ENCODE measurements at regions not wholly inside any gene's neighbourhood (a gene's known extent, or its start where the extent isn't known, plus 50 kb on each side); places are given as distances from the start of the nearest gene placed in this dataset.

GRCh38 chr2:128498589-128498988 lies 179.9 kb upstream of the HS6ST1 start:
- H3K27ac Mint-ChIP-seq = no peak overlapping the region
- ChIA-PET POLR2A (no interaction called here), CTCF (no interaction called here)
- DNase-seq = no peak
- H3K4me3 Mint-ChIP-seq = no peak overlapping the region
- H3K4me1 Mint-ChIP-seq = no peaks in the 10 kb centered on the region
- no peaks in the 10 kb centered on the region for H3K27me3 Mint-ChIP-seq
- no peaks in the 10 kb centered on the region for H3K36me3 Mint-ChIP-seq (ENCODE audit: low read depth)
- H3K9me3 Mint-ChIP-seq = no peaks in the 10 kb centered on the region

GRCh38 chr2:128499367-128500137 lies 180.9 kb upstream of the HS6ST1 start:
- no peaks in the 10 kb centered on the region for H3K9me3 Mint-ChIP-seq
- H3K4me1 Mint-ChIP-seq = no peaks in the 10 kb centered on the region
- DNase-seq = no peak
- no peak overlapping the region for H3K27ac Mint-ChIP-seq
- ChIA-PET CTCF (no interaction called here), POLR2A (no interaction called here)
- no peaks in the 10 kb centered on the region for H3K36me3 Mint-ChIP-seq (ENCODE audit: low read depth)
- no peak overlapping the region for H3K4me3 Mint-ChIP-seq
- no peaks in the 10 kb centered on the region for H3K27me3 Mint-ChIP-seq

- Mint-ChIP-seq H3K27ac (no peak overlapping the region), H3K36me3 (ENCODE audit: low read depth) (no peaks in the 10 kb centered on the region), H3K27me3 (no peaks in the 10 kb centered on the region), H3K4me1 (no peaks in the 10 kb centered on the region), H3K9me3 (no peaks in the 10 kb centered on the region), H3K4me3 (no peak overlapping the region)
- ChIA-PET CTCF (no interaction called here), POLR2A (no interaction called here)
- no peak for DNase-seq
Observed at GRCh38 chr2:128500138-128500800, 181.6 kb upstream of the HS6ST1 start.

DNA sequence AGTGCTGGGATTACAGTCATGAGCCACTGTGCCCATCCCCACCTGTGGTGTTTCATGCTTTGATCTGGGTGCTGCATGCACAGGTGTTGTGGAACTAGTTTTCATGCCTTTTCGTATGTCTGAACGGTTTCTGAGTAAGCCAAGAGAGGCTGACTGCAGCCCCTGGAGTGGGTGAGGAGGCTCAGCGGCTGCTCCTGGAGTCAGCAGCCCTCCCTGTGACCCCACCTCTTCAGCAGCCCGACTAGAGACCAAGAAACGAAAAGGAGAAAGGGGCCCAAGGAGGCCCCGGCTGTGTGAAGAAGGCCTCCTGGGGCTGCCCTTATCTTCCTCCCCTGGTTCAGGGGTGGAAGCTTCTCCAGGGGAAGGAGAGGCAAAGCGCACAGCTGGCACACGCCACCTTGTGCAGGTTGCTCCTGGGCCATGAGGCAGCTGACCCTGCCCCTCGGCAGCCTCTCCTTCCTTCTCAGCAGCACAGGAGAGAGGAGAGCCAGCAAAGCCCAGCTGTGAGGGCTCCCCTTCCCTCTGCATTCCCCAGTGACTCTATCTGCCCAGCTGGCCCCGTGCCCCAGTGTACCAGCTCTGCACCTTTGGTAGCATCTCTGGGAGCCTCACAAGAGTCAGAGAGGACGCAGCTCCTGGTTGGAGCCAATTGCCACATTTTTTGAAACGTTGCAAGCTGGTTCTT lies 182.5 kb upstream of the HS6ST1 start:
- POLR2A ChIA-PET = no interaction called here
- Mint-ChIP-seq H3K4me1 (no peaks in the 10 kb centered on the region), H3K4me3 (no peak overlapping the region), H3K27me3 (no peaks in the 10 kb centered on the region), H3K27ac (no peak overlapping the region), H3K36me3 (ENCODE audit: low read depth) (no peaks in the 10 kb centered on the region), H3K9me3 (no peaks in the 10 kb centered on the region)
- DNase-seq = no peak
- CTCF ChIA-PET = no interaction called here

DNA sequence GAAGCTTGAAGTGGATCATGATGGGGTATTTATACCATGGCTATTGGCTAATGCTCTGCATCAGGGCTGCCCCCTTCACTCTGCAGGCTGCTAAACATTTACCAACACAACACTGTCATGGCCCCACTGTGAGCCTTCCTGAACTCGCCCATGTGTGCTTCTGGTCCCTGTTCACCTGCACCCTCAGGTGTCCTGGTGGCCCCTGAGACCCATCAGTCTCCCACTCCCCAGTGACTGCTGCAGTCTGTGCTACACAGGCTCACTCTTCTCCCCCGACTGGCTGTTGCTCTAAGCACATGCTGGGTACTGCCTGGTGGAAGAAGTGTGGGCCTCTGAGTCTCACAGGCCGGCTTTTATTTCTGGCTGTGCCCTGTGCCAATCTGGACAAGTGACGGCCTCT lies 183.0 kb upstream of the HS6ST1 start:
- CTCF ChIA-PET = no interaction called here
- Mint-ChIP-seq H3K36me3 (ENCODE audit: low read depth) (no peaks in the 10 kb centered on the region), H3K27me3 (no peaks in the 10 kb centered on the region), H3K9me3 (no peaks in the 10 kb centered on the region), H3K4me3 (no peak overlapping the region), H3K4me1 (no peaks in the 10 kb centered on the region), H3K27ac (no peak overlapping the region)
- POLR2A ChIA-PET = no interaction called here
- DNase-seq = no peak

DNA sequence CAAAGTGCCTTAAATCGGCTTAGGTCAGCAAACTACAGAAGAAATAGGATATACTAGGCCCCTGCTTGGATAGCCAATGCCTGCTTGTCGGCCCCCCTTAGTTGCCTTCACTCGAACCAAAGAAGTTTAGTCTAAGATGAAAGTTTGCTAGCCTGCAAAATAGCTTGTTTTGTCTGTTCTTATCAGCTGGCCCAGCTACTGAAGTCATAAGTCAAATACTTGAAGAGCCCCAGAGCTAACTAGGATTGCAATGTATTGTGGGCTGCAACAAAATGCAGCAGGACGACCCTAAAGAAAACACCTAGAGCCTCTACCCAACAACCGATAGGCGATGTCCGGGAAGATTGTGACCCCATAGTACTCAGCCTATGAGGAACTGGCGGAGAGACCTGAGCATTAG lies 183.5 kb upstream of the HS6ST1 start:
- H3K36me3 Mint-ChIP-seq (ENCODE audit: low read depth) = no peaks in the 10 kb centered on the region
- H3K4me3 Mint-ChIP-seq = no peak overlapping the region
- H3K4me1 Mint-ChIP-seq = no peaks in the 10 kb centered on the region
- DNase-seq = no peak
- no peaks in the 10 kb centered on the region for H3K27me3 Mint-ChIP-seq
- H3K27ac Mint-ChIP-seq = no peak overlapping the region
- ChIA-PET CTCF (no interaction called here), POLR2A (no interaction called here)
- H3K9me3 Mint-ChIP-seq = no peaks in the 10 kb centered on the region

GRCh38 chr2:128502638-128503246 lies 184.1 kb upstream of the HS6ST1 start:
- CTCF ChIA-PET = no interaction called here
- DNase-seq = no peak
- POLR2A ChIA-PET = no interaction called here
- Mint-ChIP-seq H3K27me3 (no peaks in the 10 kb centered on the region), H3K9me3 (no peaks in the 10 kb centered on the region), H3K4me1 (no peaks in the 10 kb centered on the region), H3K4me3 (no peak overlapping the region), H3K36me3 (ENCODE audit: low read depth) (no peaks in the 10 kb centered on the region), H3K27ac (no peak overlapping the region)

GRCh38 chr2:128503399-128504245 lies 185.0 kb upstream of the HS6ST1 start:
- no peaks in the 10 kb centered on the region for H3K9me3 Mint-ChIP-seq
- H3K27ac Mint-ChIP-seq = no peak overlapping the region
- no peaks in the 10 kb centered on the region for H3K4me1 Mint-ChIP-seq
- H3K4me3 Mint-ChIP-seq = no peak overlapping the region
- CTCF ChIA-PET = no interaction called here
- POLR2A ChIA-PET = no interaction called here
- no peak for DNase-seq
- H3K27me3 Mint-ChIP-seq = no peaks in the 10 kb centered on the region
- H3K36me3 Mint-ChIP-seq (ENCODE audit: low read depth) = no peaks in the 10 kb centered on the region

DNA sequence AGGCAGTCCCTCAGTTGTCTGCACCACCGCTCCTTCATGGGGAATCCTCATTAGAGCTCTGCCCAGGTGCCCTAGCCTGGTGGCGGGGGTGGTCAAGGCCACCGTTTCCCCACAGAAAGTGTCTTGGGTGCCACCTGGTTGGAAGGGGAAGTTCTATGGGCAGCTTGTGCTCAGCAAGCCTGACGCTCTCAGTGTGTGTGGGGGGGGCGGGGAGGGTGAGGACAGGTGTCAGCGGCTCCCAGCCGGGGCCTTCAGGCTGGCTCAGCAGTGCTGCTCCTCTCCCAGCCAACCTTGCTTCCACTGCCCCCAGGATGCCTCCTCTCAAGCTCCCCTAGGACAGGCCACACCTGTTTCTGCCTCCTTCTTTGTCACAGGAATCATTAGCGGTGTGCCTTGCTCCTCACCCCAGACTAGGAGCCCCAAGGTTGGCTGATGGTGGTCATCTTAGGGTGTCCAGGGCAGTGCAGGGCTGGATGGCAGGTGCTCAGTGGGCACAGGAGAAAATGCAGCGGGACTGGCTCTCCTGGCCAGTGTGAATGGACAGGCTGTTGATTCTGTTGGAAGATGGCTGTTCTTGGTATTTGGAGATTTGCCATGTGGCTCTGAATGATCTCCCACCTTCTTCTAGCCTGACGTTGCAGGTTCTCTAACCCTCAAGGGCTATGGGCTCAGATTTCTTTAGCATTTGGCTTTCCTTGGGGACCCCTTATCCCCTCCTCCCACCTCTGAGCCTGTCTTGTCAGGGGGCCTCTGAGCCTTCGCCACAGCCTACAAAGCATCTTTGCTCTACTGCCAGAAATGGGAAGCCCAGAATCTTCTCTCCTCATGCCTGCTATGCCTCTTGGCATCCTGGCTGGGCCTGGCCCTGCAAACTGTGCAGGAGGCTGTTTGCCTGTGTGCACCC lies 185.8 kb upstream of the HS6ST1 start:
- CTCF ChIA-PET = no interaction called here
- no peaks in the 10 kb centered on the region for H3K27me3 Mint-ChIP-seq

GRCh38 chr2:128505150-128505490 lies 186.5 kb upstream of the HS6ST1 start:
- Mint-ChIP-seq H3K4me1 (no peaks in the 10 kb centered on the region), H3K27ac (no peak overlapping the region), H3K36me3 (ENCODE audit: low read depth) (no peaks in the 10 kb centered on the region), H3K27me3 (no peaks in the 10 kb centered on the region), H3K4me3 (no peak overlapping the region), H3K9me3 (no peaks in the 10 kb centered on the region)
- ChIA-PET CTCF (no interaction called here), POLR2A (no interaction called here)
- DNase-seq = no peak

More for the DNA sequence above, 185.8 kb upstream of the HS6ST1 start:
- Mint-ChIP-seq H3K9me3 (no peaks in the 10 kb centered on the region), H3K4me1 (no peaks in the 10 kb centered on the region), H3K36me3 (ENCODE audit: low read depth) (no peaks in the 10 kb centered on the region), H3K27ac (no peak overlapping the region), H3K4me3 (no peak overlapping the region)
- DNase-seq = no peak
- POLR2A ChIA-PET = no interaction called here

GRCh38 chr2:128505575-128506526 lies 187.2 kb upstream of the HS6ST1 start:
- Mint-ChIP-seq H3K27me3 (no peaks in the 10 kb centered on the region), H3K36me3 (ENCODE audit: low read depth) (no peaks in the 10 kb centered on the region), H3K9me3 (no peaks in the 10 kb centered on the region), H3K4me3 (no peak overlapping the region), H3K27ac (no peak overlapping the region), H3K4me1 (no peaks in the 10 kb centered on the region)
- DNase-seq = no peak
- ChIA-PET CTCF (no interaction called here), POLR2A (no interaction called here)

DNA sequence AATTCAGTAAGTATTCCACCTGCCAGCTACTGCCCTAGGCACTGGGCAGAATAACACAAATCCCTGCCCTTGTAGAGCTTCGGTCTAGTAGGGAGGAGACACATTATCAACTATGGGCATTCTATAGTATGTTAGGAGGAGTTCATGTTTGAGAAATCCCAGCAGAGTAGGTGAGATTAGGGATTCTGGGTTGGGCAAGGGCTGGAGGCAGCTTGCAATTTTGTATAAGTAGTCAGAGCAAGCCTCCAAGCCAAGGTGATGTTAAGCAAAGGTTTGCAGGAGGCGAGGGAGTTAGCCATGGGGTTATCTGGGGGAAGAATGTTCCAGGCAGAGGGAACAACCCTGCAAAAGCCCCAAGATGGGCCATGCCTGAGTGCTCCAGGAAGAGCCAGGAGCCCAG lies 187.9 kb upstream of the HS6ST1 start:
- no peaks in the 10 kb centered on the region for H3K9me3 Mint-ChIP-seq
- CTCF ChIA-PET = no interaction called here
- H3K27ac Mint-ChIP-seq = no peak overlapping the region
- POLR2A ChIA-PET = no interaction called here
- DNase-seq = no peak
- H3K36me3 Mint-ChIP-seq (ENCODE audit: low read depth) = no peaks in the 10 kb centered on the region
- no peaks in the 10 kb centered on the region for H3K4me1 Mint-ChIP-seq
- H3K4me3 Mint-ChIP-seq = no peak overlapping the region
- no peaks in the 10 kb centered on the region for H3K27me3 Mint-ChIP-seq

Measured in activated CD4-positive, alpha-beta memory T cell treated with anti-CD3 and anti-CD28 coated beads, Interleukin-2, amount 10 ng/mL, durations not matched to agents 7 days and 5 days (primary cell).